ENCODE measurements at regions not wholly inside any gene's neighbourhood (a gene's known extent, or its start where the extent isn't known, plus 50 kb on each side); places are given as distances from the start of the nearest gene placed in this dataset.

DNA sequence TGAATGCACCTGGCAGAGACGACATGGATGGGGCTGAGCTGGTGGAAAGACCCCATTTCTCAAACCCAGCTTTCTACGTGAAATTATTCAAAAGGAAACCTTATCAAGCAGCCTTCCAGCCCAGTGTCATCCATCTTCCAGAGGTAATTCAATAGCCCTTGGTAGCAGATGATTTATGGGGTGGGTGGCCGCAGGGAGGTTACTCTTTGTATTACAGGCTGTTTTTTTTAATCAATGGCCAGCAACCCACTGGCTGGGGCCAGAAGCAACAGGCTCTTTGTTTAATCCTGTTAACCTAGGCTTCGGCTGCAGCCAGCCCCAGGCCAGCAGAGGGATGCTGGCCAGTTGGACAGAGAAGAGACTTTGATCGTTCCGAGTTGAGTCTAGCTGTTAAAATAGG lies 139.8 kb upstream of the SRRM4 start:
- in situ Hi-C loops (cut with MboI; ENCODE audit: low sequenced_read_pairs, unreplicated experiment), result no loop called here
- DNase-seq (ENCODE audit: low spot score), result no peak

GRCh38 chr12:118842866-118843265 lies 138.5 kb upstream of the SRRM4 start:
- in situ Hi-C loops (cut with MboI; ENCODE audit: low sequenced_read_pairs, unreplicated experiment), result no loop called here
- no peak for DNase-seq (ENCODE audit: low spot score)
- TF ChIP-seq, protein P1, sequence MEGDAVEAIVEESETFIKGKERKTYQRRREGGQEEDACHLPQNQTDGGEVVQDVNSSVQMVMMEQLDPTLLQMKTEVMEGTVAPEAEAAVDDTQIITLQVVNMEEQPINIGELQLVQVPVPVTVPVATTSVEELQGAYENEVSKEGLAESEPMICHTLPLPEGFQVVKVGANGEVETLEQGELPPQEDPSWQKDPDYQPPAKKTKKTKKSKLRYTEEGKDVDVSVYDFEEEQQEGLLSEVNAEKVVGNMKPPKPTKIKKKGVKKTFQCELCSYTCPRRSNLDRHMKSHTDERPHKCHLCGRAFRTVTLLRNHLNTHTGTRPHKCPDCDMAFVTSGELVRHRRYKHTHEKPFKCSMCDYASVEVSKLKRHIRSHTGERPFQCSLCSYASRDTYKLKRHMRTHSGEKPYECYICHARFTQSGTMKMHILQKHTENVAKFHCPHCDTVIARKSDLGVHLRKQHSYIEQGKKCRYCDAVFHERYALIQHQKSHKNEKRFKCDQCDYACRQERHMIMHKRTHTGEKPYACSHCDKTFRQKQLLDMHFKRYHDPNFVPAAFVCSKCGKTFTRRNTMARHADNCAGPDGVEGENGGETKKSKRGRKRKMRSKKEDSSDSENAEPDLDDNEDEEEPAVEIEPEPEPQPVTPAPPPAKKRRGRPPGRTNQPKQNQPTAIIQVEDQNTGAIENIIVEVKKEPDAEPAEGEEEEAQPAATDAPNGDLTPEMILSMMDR (IDR thresholded peaks at IDR 0.05; ENCODE audit: borderline replicate concordance, control extremely low read depth, extremely low read depth, insufficient read depth, missing control alignments), result no peak

More for the DNA sequence above, 139.8 kb upstream of the SRRM4 start:
- TF ChIP-seq, protein P1 (IDR thresholded peaks at IDR 0.05; ENCODE audit: borderline replicate concordance, control extremely low read depth, extremely low read depth, insufficient read depth, missing control alignments), result no peak

GRCh38 chr12:118846416-118846815 lies 134.9 kb upstream of the SRRM4 start:
- DNase-seq (ENCODE audit: low spot score), result no peak
- in situ Hi-C loops (cut with MboI; ENCODE audit: low sequenced_read_pairs, unreplicated experiment), result no loop called here
- TF ChIP-seq, protein P1 (IDR thresholded peaks at IDR 0.05; ENCODE audit: borderline replicate concordance, control extremely low read depth, extremely low read depth, insufficient read depth, missing control alignments), result no peak

- in situ Hi-C loops (cut with MboI; ENCODE audit: low sequenced_read_pairs, unreplicated experiment), result no loop called here
- peak; percentile 43 for DNase-seq (ENCODE audit: low spot score)
- TF ChIP-seq, protein P1 (IDR thresholded peaks at IDR 0.05; ENCODE audit: borderline replicate concordance, control extremely low read depth, extremely low read depth, insufficient read depth, missing control alignments), result peak; percentile 51
Observed at GRCh38 chr12:118850244-118850825, 131.0 kb upstream of the SRRM4 start.

GRCh38 chr12:118851891-118852290 lies 129.4 kb upstream of the SRRM4 start:
- TF ChIP-seq, protein P1 (IDR thresholded peaks at IDR 0.05; ENCODE audit: borderline replicate concordance, control extremely low read depth, extremely low read depth, insufficient read depth, missing control alignments), result no peak
- DNase-seq (ENCODE audit: low spot score), result no peak
- in situ Hi-C loops (cut with MboI; ENCODE audit: low sequenced_read_pairs, unreplicated experiment), result no loop called here

- in situ Hi-C loops (cut with MboI; ENCODE audit: low sequenced_read_pairs, unreplicated experiment), result no loop called here
- no peak for DNase-seq (ENCODE audit: low spot score)
- TF ChIP-seq, protein P1 (IDR thresholded peaks at IDR 0.05; ENCODE audit: borderline replicate concordance, control extremely low read depth, extremely low read depth, insufficient read depth, missing control alignments), result no peak
Observed at GRCh38 chr12:118853634-118854033, 127.7 kb upstream of the SRRM4 start.
